ENCODE measurements at regions not wholly inside any gene's neighbourhood (a gene's known extent, or its start where the extent isn't known, plus 50 kb on each side); places are given as distances from the start of the nearest gene placed in this dataset.

DNA sequence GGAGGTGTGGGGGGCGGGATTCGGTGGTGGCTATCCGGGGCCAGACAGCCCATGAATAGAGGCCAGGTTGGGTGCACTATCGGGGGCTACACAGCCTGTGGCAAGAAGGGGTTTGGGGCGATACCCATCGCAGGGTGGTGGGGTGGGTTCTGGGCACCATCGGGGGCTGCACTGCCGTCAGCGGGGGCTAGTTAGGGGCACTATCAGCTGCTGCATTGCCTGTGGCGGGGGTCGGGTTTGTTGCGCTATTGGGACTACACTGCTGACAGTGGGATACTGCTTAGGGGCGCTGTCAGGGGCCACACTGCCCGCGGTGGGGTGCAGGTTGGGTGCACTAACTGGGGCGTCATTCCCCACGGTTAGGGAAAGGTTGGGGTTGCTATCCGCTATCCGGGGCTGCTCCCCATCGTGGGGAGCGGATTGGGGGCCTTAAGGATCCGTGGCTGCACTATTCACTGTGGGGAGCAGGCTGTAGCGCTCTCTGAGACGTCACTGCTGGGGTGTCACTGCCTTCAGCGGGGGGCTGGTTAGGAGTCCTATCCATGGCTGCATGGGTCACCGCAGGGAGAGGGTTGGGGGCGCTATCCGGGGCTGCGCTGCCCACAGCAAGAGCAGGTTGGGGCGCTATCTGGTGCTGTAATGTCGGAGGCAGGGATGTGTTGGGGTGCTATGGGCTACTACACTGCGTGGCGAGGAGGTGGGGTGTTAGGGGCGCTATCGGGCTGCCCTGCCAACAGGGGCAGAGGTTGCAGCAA lies 76.5 kb upstream of the SLC35G4 start:
- peaks cover 0 to 1% of the 10 kb centered on the region in 2 donors for H3K27me3 Mint-ChIP-seq
- intact Hi-C loops (cut with micrococcal nuclease): no loop called here
- POLR2A ChIA-PET (ENCODE audit: partially characterized antibody): no interaction called here

DNA sequence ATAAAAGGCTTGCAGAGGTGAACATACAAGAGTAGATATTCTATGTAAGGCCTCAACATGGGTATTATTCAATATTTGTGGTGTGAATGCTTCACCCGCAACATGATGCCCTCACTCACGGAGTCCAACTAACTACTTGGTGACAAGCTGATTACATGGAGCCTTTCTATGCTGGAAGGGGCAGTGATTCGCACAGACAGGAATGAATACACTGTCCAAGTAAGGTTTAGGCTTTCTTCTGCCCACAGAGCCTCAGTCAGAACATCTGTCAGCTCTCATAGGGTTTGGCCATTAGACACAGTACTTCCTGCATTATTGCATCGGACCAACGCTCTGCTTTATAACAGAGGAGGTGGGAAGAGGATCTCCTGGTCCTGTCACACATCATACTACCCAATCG lies 80.3 kb upstream of the SLC35G4 start:
- CTCF ChIA-PET (ENCODE audit: partially characterized antibody): no interaction called here

More for the DNA sequence above, 76.5 kb upstream of the SLC35G4 start:
- H3K36me3 Mint-ChIP-seq: no peaks in the 10 kb centered on the region
- no peak overlapping the region for H3K4me3 Mint-ChIP-seq
- Histone ChIP-seq H3K27ac (ENCODE audit: low read depth, low read length) (no peak overlapping the region), H3K4me3 (ENCODE audit: low read length in 2 of 2) (no peak overlapping the region), H3K27me3 (ENCODE audit: insufficient read depth, low read length) (no peaks in the 10 kb centered on the region), H3K36me3 (ENCODE audit: insufficient read depth, low read length) (no peaks in the 10 kb centered on the region), H3K4me1 (ENCODE audit: insufficient read depth, low read length) (no peaks in the 10 kb centered on the region), H3K9me3 (ENCODE audit: control insufficient read depth in 1 of 2, low read length in 2 of 2) (no peaks in the 10 kb centered on the region)
- CTCF ChIA-PET (ENCODE audit: partially characterized antibody): interaction anchor here (1.0 kb wide), 1 partner anchor 13 kb away, joined by 3 read pairs; no protein-coding TSS in a partner anchor
- no peak overlapping the region for H3K27ac Mint-ChIP-seq
- peaks cover 0 to 6% (median 0%) of the 10 kb centered on the region in 8 donors for H3K9me3 Mint-ChIP-seq
- no peaks in the 10 kb centered on the region for H3K4me1 Mint-ChIP-seq
- DNase-seq: no peak

DNA sequence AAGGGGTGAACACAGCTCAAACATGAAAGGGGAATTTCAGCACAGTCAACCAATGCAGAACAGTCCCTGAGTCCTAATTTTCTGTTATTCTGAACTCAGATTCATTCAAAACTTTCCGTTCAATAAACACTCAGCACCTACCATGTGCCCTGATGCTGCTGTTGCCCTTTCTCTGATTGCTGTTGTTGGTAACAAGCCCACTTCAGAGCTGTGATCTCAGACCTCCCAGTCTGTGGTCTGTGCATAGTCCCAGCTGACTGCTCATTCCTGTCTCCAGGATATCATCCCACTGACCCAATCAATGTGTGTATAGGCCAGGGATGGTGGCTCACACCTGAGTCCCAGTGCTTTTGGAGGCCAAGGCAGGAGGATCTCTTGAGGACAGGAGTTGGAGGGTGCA lies 82.7 kb upstream of the SLC35G4 start:
- no peak overlapping the region for H3K27ac Mint-ChIP-seq
- no peaks in the 10 kb centered on the region for H3K9me3 Mint-ChIP-seq
- DNase-seq: no peak
- no peaks in the 10 kb centered on the region for H3K4me1 Mint-ChIP-seq
- intact Hi-C loops (cut with micrococcal nuclease): no loop called here
- ChIA-PET POLR2A (ENCODE audit: partially characterized antibody) (no interaction called here), CTCF (ENCODE audit: partially characterized antibody) (interaction anchor here (0.7 to 1.6 kb wide), 2 partner anchors 24 to 1593 kb away, joined by 3 to 4 read pairs; no protein-coding TSS in a partner anchor)
- Histone ChIP-seq H3K27ac (ENCODE audit: low read depth, low read length) (no peak overlapping the region), H3K27me3 (ENCODE audit: insufficient read depth, low read length) (no peaks in the 10 kb centered on the region), H3K9me3 (ENCODE audit: control insufficient read depth in 1 of 2, low read length in 2 of 2) (no peaks in the 10 kb centered on the region), H3K36me3 (ENCODE audit: insufficient read depth, low read length) (no peaks in the 10 kb centered on the region), H3K4me1 (ENCODE audit: insufficient read depth, low read length) (no peaks in the 10 kb centered on the region), H3K4me3 (ENCODE audit: low read length in 2 of 2) (no peak overlapping the region)
- H3K4me3 Mint-ChIP-seq: no peak overlapping the region
- H3K27me3 Mint-ChIP-seq: peaks cover 2 to 4% of the 10 kb centered on the region in 2 donors
- no peaks in the 10 kb centered on the region for H3K36me3 Mint-ChIP-seq

More for the DNA sequence above, 80.3 kb upstream of the SLC35G4 start:
- Histone ChIP-seq H3K4me1 (ENCODE audit: insufficient read depth, low read length) (no peaks in the 10 kb centered on the region), H3K4me3 (ENCODE audit: low read length in 2 of 2) (no peak overlapping the region), H3K27me3 (ENCODE audit: insufficient read depth, low read length) (no peaks in the 10 kb centered on the region), H3K9me3 (ENCODE audit: control insufficient read depth in 1 of 2, low read length in 2 of 2) (no peaks in the 10 kb centered on the region), H3K36me3 (ENCODE audit: insufficient read depth, low read length) (no peaks in the 10 kb centered on the region), H3K27ac (ENCODE audit: low read depth, low read length) (no peak overlapping the region)
- DNase-seq: no peak
- Mint-ChIP-seq H3K36me3 (no peaks in the 10 kb centered on the region), H3K27me3 (peaks cover 0 to 1% of the 10 kb centered on the region in 2 donors), H3K9me3 (no peaks in the 10 kb centered on the region), H3K27ac (no peak overlapping the region), H3K4me3 (no peak overlapping the region), H3K4me1 (no peaks in the 10 kb centered on the region)
- POLR2A ChIA-PET (ENCODE audit: partially characterized antibody): no interaction called here
- intact Hi-C loops (cut with micrococcal nuclease): no loop called here

DNA sequence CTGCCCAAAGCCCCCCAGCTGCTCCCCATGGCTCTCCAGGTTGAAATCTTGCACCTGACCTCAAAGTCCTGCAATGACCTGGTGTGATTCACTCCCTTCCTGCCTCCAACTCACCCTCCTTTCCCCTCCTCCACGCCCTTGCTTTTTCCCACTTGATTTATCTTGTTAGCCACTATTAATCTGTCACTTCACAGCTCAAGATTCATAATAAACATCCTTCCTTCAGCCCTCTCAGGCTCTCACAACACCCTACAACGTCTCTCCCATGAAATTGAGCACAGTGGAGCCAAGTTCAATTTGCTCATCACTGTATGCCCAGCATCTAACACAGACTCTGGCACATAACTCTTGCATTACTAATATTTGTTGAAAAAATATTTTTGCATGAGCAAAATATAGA lies 85.6 kb upstream of the SLC35G4 start:
- ChIA-PET CTCF (ENCODE audit: partially characterized antibody) (no interaction called here), POLR2A (ENCODE audit: partially characterized antibody) (no interaction called here)
- no peaks in the 10 kb centered on the region for H3K4me1 ChIP-seq (ENCODE audit: insufficient read depth, low read length)
- no peaks in the 10 kb centered on the region for H3K9me3 ChIP-seq (ENCODE audit: control insufficient read depth in 1 of 2, low read length in 2 of 2)
- Mint-ChIP-seq H3K27me3 (peaks cover 3 to 4% of the 10 kb centered on the region in 2 donors), H3K9me3 (no peaks in the 10 kb centered on the region), H3K27ac (no peak overlapping the region), H3K36me3 (no peaks in the 10 kb centered on the region), H3K4me1 (no peaks in the 10 kb centered on the region), H3K4me3 (no peak overlapping the region)
- no peak for DNase-seq
- no peak overlapping the region for H3K27ac ChIP-seq (ENCODE audit: low read depth, low read length)
- intact Hi-C loops (cut with micrococcal nuclease): no loop called here
- H3K27me3 ChIP-seq (ENCODE audit: insufficient read depth, low read length): no peaks in the 10 kb centered on the region
- H3K36me3 ChIP-seq (ENCODE audit: insufficient read depth, low read length): no peaks in the 10 kb centered on the region
- no peak overlapping the region for H3K4me3 ChIP-seq (ENCODE audit: low read length in 2 of 2)

DNA sequence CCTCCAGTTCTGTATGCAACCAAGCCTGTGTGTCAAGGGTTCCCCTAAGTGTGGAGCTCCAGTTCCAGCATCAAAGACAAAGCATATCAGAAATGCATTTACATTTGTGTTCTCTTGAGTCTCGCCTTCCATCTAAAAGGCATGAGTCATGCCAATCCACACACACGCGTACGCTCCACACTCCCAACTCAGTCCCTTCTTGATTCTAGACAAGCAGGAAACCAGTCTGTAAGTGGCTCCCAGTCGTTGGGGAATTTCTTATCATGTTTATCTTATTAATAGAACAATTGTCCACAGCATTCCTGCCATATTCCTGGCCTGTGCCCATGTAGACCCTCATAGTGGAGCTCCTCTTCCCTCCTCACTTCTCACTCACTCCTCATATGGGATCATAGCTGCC lies 86.4 kb upstream of the SLC35G4 start:
- no peak for DNase-seq
- Histone ChIP-seq H3K9me3 (ENCODE audit: control insufficient read depth in 1 of 2, low read length in 2 of 2) (no peaks in the 10 kb centered on the region), H3K27ac (ENCODE audit: low read depth, low read length) (no peak overlapping the region), H3K4me1 (ENCODE audit: insufficient read depth, low read length) (no peaks in the 10 kb centered on the region), H3K27me3 (ENCODE audit: insufficient read depth, low read length) (no peaks in the 10 kb centered on the region), H3K36me3 (ENCODE audit: insufficient read depth, low read length) (no peaks in the 10 kb centered on the region), H3K4me3 (ENCODE audit: low read length in 2 of 2) (no peak overlapping the region)
- Mint-ChIP-seq H3K36me3 (no peaks in the 10 kb centered on the region), H3K4me1 (no peaks in the 10 kb centered on the region), H3K4me3 (no peak overlapping the region), H3K9me3 (no peaks in the 10 kb centered on the region), H3K27ac (no peak overlapping the region), H3K27me3 (peaks cover 3 to 4% of the 10 kb centered on the region in 2 donors)
- ChIA-PET POLR2A (ENCODE audit: partially characterized antibody) (no interaction called here), CTCF (ENCODE audit: partially characterized antibody) (interaction anchor here (0.6 kb wide), 1 partner anchor 1077 kb away, joined by 3 read pairs; no protein-coding TSS in a partner anchor)
- intact Hi-C loops (cut with micrococcal nuclease): no loop called here

DNA sequence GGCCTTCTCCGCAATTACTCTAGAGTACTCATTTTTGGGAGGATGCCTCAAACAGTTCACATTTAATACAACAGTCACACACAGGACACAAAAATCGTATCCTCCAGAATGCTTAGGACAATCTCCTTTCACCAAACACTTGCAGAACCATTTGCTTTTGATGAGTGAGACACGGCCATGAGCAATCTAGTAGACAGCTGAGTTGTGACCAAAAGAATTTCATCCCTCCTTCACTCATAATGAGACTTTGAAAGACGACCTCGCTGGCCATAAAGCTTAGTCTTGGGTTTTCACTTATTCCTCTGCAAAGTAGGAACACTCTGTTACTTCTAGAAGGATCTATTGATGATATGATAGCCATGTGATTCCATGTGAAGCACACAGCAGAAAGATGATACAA lies 87.5 kb upstream of the SLC35G4 start:
- ChIA-PET POLR2A (ENCODE audit: partially characterized antibody) (no interaction called here), CTCF (ENCODE audit: partially characterized antibody) (no interaction called here)
- Mint-ChIP-seq H3K27me3 (peaks cover 3 to 4% of the 10 kb centered on the region in 2 donors), H3K9me3 (no peaks in the 10 kb centered on the region), H3K27ac (no peak overlapping the region), H3K36me3 (no peaks in the 10 kb centered on the region), H3K4me3 (no peak overlapping the region), H3K4me1 (no peaks in the 10 kb centered on the region)
- Histone ChIP-seq H3K27me3 (ENCODE audit: insufficient read depth, low read length) (no peaks in the 10 kb centered on the region), H3K36me3 (ENCODE audit: insufficient read depth, low read length) (no peaks in the 10 kb centered on the region), H3K4me3 (ENCODE audit: low read length in 2 of 2) (no peak overlapping the region), H3K4me1 (ENCODE audit: insufficient read depth, low read length) (no peaks in the 10 kb centered on the region), H3K27ac (ENCODE audit: low read depth, low read length) (no peak overlapping the region), H3K9me3 (ENCODE audit: control insufficient read depth in 1 of 2, low read length in 2 of 2) (no peaks in the 10 kb centered on the region)
- intact Hi-C loops (cut with micrococcal nuclease): no loop called here
- DNase-seq: no peak

DNA sequence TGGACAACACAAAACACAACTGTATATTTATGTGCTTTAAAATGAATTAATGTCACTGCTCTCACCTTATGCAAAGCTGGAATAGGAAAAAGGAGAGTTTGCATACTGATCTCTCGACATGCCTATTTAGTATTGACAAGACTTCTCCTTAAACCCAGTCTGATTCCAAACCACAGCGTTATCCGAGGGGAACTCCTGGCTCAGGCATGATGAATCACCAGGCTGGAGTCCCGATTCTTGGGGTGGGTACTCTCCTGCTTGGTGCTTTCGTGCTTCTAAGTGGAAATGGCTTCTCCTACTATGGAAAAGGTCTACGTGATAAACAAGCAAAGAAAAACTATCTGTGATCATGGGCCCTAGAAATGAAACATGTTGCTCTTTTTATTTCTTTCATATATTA lies 88.9 kb upstream of the SLC35G4 start:
- H3K4me3 Mint-ChIP-seq: no peak overlapping the region
- no peak for DNase-seq
- no peak overlapping the region for H3K27ac Mint-ChIP-seq
- no peaks in the 10 kb centered on the region for H3K4me1 Mint-ChIP-seq
- Histone ChIP-seq H3K9me3 (ENCODE audit: control insufficient read depth in 1 of 2, low read length in 2 of 2) (no peaks in the 10 kb centered on the region), H3K4me3 (ENCODE audit: low read length in 2 of 2) (no peak overlapping the region), H3K27me3 (ENCODE audit: insufficient read depth, low read length) (no peaks in the 10 kb centered on the region), H3K27ac (ENCODE audit: low read depth, low read length) (no peak overlapping the region), H3K4me1 (ENCODE audit: insufficient read depth, low read length) (no peaks in the 10 kb centered on the region), H3K36me3 (ENCODE audit: insufficient read depth, low read length) (no peaks in the 10 kb centered on the region)
- ChIA-PET POLR2A (ENCODE audit: partially characterized antibody) (no interaction called here), CTCF (ENCODE audit: partially characterized antibody) (no interaction called here)
- no peaks in the 10 kb centered on the region for H3K9me3 Mint-ChIP-seq
- peaks cover 4 to 6% of the 10 kb centered on the region in 2 donors for H3K27me3 Mint-ChIP-seq
- intact Hi-C loops (cut with micrococcal nuclease): no loop called here
- H3K36me3 Mint-ChIP-seq: no peaks in the 10 kb centered on the region

All from CD4-positive, alpha-beta memory T cell (primary cell).